ENCODE measurements at regions not wholly inside any gene's neighbourhood (a gene's known extent, or its start where the extent isn't known, plus 50 kb on each side); places are given as distances from the start of the nearest gene placed in this dataset.

DNA sequence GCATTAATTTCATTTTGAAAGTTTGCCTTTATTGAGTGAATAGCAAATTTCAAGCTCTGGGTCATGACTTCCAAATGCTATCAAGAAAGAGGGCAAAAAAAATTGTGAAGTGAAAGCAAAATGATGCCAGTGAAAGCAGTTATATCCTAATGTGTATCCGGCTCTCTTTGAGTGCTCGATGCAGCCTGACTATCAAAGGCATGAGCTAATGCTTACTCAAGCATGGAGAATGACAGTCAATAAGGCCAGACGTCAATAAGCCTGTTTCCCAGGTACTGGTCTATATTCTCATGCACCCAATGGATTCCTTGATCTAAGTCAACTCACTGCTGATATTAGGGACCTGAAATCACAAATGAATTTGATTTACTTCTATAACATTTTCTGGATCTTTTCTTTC lies 435.5 kb downstream of the CAAP1 start (continued):
- TF ChIP-seq CBX8 (IDR thresholded peaks at IDR 0.05; ENCODE audit: borderline replicate concordance, low read depth, low read length) (no peak), SIX5 (IDR thresholded peaks at IDR 0.05; ENCODE audit: low read depth, low read length) (no peak), TBP (IDR thresholded peaks at IDR 0.05; ENCODE audit: low read depth, low read length) (no peak), USF2 (IDR thresholded peaks at IDR 0.05; ENCODE audit: low read length) (no peak)
- TF ChIP-seq, protein P1, sequence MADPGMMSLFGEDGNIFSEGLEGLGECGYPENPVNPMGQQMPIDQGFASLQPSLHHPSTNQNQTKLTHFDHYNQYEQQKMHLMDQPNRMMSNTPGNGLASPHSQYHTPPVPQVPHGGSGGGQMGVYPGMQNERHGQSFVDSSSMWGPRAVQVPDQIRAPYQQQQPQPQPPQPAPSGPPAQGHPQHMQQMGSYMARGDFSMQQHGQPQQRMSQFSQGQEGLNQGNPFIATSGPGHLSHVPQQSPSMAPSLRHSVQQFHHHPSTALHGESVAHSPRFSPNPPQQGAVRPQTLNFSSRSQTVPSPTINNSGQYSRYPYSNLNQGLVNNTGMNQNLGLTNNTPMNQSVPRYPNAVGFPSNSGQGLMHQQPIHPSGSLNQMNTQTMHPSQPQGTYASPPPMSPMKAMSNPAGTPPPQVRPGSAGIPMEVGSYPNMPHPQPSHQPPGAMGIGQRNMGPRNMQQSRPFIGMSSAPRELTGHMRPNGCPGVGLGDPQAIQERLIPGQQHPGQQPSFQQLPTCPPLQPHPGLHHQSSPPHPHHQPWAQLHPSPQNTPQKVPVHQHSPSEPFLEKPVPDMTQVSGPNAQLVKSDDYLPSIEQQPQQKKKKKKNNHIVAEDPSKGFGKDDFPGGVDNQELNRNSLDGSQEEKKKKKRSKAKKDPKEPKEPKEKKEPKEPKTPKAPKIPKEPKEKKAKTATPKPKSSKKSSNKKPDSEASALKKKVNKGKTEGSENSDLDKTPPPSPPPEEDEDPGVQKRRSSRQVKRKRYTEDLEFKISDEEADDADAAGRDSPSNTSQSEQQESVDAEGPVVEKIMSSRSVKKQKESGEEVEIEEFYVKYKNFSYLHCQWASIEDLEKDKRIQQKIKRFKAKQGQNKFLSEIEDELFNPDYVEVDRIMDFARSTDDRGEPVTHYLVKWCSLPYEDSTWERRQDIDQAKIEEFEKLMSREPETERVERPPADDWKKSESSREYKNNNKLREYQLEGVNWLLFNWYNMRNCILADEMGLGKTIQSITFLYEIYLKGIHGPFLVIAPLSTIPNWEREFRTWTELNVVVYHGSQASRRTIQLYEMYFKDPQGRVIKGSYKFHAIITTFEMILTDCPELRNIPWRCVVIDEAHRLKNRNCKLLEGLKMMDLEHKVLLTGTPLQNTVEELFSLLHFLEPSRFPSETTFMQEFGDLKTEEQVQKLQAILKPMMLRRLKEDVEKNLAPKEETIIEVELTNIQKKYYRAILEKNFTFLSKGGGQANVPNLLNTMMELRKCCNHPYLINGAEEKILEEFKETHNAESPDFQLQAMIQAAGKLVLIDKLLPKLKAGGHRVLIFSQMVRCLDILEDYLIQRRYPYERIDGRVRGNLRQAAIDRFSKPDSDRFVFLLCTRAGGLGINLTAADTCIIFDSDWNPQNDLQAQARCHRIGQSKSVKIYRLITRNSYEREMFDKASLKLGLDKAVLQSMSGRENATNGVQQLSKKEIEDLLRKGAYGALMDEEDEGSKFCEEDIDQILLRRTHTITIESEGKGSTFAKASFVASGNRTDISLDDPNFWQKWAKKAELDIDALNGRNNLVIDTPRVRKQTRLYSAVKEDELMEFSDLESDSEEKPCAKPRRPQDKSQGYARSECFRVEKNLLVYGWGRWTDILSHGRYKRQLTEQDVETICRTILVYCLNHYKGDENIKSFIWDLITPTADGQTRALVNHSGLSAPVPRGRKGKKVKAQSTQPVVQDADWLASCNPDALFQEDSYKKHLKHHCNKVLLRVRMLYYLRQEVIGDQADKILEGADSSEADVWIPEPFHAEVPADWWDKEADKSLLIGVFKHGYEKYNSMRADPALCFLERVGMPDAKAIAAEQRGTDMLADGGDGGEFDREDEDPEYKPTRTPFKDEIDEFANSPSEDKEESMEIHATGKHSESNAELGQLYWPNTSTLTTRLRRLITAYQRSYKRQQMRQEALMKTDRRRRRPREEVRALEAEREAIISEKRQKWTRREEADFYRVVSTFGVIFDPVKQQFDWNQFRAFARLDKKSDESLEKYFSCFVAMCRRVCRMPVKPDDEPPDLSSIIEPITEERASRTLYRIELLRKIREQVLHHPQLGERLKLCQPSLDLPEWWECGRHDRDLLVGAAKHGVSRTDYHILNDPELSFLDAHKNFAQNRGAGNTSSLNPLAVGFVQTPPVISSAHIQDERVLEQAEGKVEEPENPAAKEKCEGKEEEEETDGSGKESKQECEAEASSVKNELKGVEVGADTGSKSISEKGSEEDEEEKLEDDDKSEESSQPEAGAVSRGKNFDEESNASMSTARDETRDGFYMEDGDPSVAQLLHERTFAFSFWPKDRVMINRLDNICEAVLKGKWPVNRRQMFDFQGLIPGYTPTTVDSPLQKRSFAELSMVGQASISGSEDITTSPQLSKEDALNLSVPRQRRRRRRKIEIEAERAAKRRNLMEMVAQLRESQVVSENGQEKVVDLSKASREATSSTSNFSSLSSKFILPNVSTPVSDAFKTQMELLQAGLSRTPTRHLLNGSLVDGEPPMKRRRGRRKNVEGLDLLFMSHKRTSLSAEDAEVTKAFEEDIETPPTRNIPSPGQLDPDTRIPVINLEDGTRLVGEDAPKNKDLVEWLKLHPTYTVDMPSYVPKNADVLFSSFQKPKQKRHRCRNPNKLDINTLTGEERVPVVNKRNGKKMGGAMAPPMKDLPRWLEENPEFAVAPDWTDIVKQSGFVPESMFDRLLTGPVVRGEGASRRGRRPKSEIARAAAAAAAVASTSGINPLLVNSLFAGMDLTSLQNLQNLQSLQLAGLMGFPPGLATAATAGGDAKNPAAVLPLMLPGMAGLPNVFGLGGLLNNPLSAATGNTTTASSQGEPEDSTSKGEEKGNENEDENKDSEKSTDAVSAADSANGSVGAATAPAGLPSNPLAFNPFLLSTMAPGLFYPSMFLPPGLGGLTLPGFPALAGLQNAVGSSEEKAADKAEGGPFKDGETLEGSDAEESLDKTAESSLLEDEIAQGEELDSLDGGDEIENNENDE (IDR thresholded peaks at IDR 0.05; ENCODE audit: insufficient replicate concordance, low read length), result no peak
